K562 (cell line): ENCODE measurements at regions not wholly inside any gene's neighbourhood (a gene's known extent, or its start where the extent isn't known, plus 50 kb on each side); places are given as distances from the start of the nearest gene placed in this dataset.

Source experiments
- ATAC-seq: fragments of 200-7000 bp; cut with Tn5 transposase; 3 replicates; pipeline ENCODE4 v1.9.1; 2020; ENCODE audit warnings: moderate library complexity
- BruUV-seq: library from RNA; stranded (reverse); fragments of 400-500 nt; replicated peaks from 2 replicates; lab custom pipeline; 2021; lab: Mats Ljungman, UMichigan
- CTCF ChIA-PET: fragments of 300-600 bp; formaldehyde crosslinking; extraction: SDS; loops from one replicate; lab custom pipeline; 2021; ENCODE audit warnings: low intra/inter-chr PET ratio; lab: Yijun Ruan, JAX
- POLR2A ChIA-PET: fragments of 300-600, 350-650 bp; sonication (Branson Sonifier 250); formaldehyde crosslinking; extraction: SDS; loops from one replicate; lab custom pipeline; 2021; ENCODE audit warnings: antibody characterized with exemption, inconsistent platforms; lab: Yijun Ruan, JAX
- DNase-seq, 4 experiments: peaks; one replicate each; pipeline versions ENCODE4 v3.0.0 to v3.0.0-alpha.2; 2011 to 2018; ENCODE audit warnings: low spot score in 3 of 4, mixed read lengths in 3 of 4; ENCODE audit errors: extremely low read depth in 1 of 4
- FAIRE-seq: peaks from 2 replicates; lab custom pipeline; 2011; peaks lifted over from hg19 to GRCh38; lab: Jason Lieb, UNC
- H2AFZ ChIP-seq: 2 replicates; pipeline ENCODE4 v1.6.0; 2011; ENCODE audit warnings: low read depth, low read length, control low read depth, inconsistent platforms
- H3K27ac ChIP-seq: fragments of 200-600 bp; 3 replicates; pipeline ENCODE4 v1.8.0; 2011; ENCODE audit warnings: low read depth, mild to moderate bottlenecking, control low read depth, inconsistent platforms, low read length, moderate library complexity, mixed read lengths; ENCODE audit errors: extremely low read depth
- H3K27me3 ChIP-seq, 2 experiments: fragments of 300-600 bp in 1 of 2; 2 replicates in 1 of 2; 3 replicates in 1 of 2; pipeline versions ENCODE4 v1.6.0 to v1.8.0; 2011; ENCODE audit warnings: inconsistent platforms in 2 of 2, low read length in 2 of 2, mild to moderate bottlenecking in 1 of 2, mixed read lengths in 1 of 2, moderate library complexity in 1 of 2; ENCODE audit not compliant: control insufficient read depth in 2 of 2, insufficient read depth in 2 of 2
- H3K36me3 ChIP-seq: fragments of 300-600 bp; 3 replicates; pipeline ENCODE4 v1.8.0; 2011; ENCODE audit warnings: mild to moderate bottlenecking, low read length, inconsistent platforms; ENCODE audit not compliant: control insufficient read depth, insufficient read depth
- H3K4me1 ChIP-seq, 2 experiments: fragments of 200-600 bp in 1 of 2; replicated peaks in 1 of 2; 2 replicates in 1 of 2; 3 replicates in 1 of 2; pipeline versions ENCODE4 v1.5.1 to v1.8.0; 2011; ENCODE audit warnings: inconsistent platforms in 2 of 2, low read length in 2 of 2, mild to moderate bottlenecking in 1 of 2, mixed read lengths in 1 of 2, moderate library complexity in 1 of 2; ENCODE audit not compliant: control insufficient read depth in 2 of 2, insufficient read depth in 2 of 2
- H3K4me2 ChIP-seq: 2 replicates; pipeline ENCODE4 v1.6.1; 2011; ENCODE audit warnings: low read length, control low read depth, inconsistent platforms, mixed read lengths; ENCODE audit not compliant: insufficient read depth
- H3K4me3 ChIP-seq: fragments of 200-600 bp; sonication (generic), shearing (Covaris generic); 2 replicates; pipeline ENCODE4 v1.5.1; 2016; ENCODE audit warnings: control low read depth, inconsistent platforms
- H3K79me2 ChIP-seq: fragments of 200-600 bp; 3 replicates; pipeline ENCODE4 v1.8.0; 2011; ENCODE audit warnings: low read length, inconsistent platforms; ENCODE audit not compliant: control insufficient read depth, insufficient read depth
- H3K9ac ChIP-seq, 2 experiments: 2 replicates each; pipeline versions ENCODE4 v1.6.0 to v1.6.1; 2011; ENCODE audit warnings: low read depth in 2 of 2, low read length in 2 of 2, control low read depth in 1 of 2, inconsistent platforms in 1 of 2, mild to moderate bottlenecking in 1 of 2, mixed read lengths in 1 of 2; ENCODE audit not compliant: insufficient read depth in 1 of 2
- H3K9me1 ChIP-seq: one replicate; pipeline ENCODE4 v1.6.0; 2011; ENCODE audit warnings: inconsistent platforms, mild to moderate bottlenecking, low read length, moderate library complexity; ENCODE audit not compliant: control insufficient read depth, insufficient read depth
- H3K9me3 ChIP-seq: replicated peaks from 2 replicates; pipeline ENCODE4 v1.5.1; 2011; ENCODE audit warnings: low read depth, low read length, inconsistent platforms; ENCODE audit not compliant: control insufficient read depth, insufficient read depth
- H4K20me1 ChIP-seq: replicated peaks from 2 replicates; pipeline ENCODE4 v1.6.1; 2011; ENCODE audit warnings: low read length, inconsistent platforms, mixed read lengths; ENCODE audit not compliant: control insufficient read depth, insufficient read depth
- ARNT ChIP-seq, 2 experiments: fragments of 450-650 bp; IDR thresholded peaks; 2 replicates each; pipeline ENCODE4 v1.6.1; 2016; ENCODE audit warnings: mild to moderate bottlenecking in 1 of 2
- BCOR ChIP-seq: fragments of 450-650 bp; IDR thresholded peaks from 2 replicates; pipeline ENCODE4 v1.6.1; 2016
- BHLHE40 ChIP-seq: IDR thresholded peaks from 2 replicates; pipeline ENCODE4 v1.6.1; 2011; ENCODE audit warnings: low read length, improper control_type of control experiment
- BRD9 ChIP-seq: fragments of 450-650 bp; IDR thresholded peaks from 2 replicates; pipeline ENCODE4 v1.6.1; 2018; ENCODE audit warnings: low read depth; ENCODE audit not compliant: partially characterized antibody
- ELK1 ChIP-seq: sonication (generic); formaldehyde crosslinking; IDR thresholded peaks from 2 replicates; pipeline ENCODE4 v1.8.1; 2022; ENCODE audit warnings: missing genetic modification reagents
- HDAC6 ChIP-seq: IDR thresholded peaks from 2 replicates; pipeline ENCODE4 v1.6.1; 2012; ENCODE audit warnings: low read depth, mild to moderate bottlenecking, control low read depth, inconsistent platforms, low read length, moderate library complexity
- HMBOX1 ChIP-seq: sonication (generic); IDR thresholded peaks from 2 replicates; pipeline ENCODE4 v1.6.1; 2016
- HNRNPH1 ChIP-seq: fragments of 200-400 bp; formaldehyde crosslinking; optimal IDR thresholded peaks from 2 replicates; pipeline ENCODE3; 2017; ENCODE audit warnings: low read depth, mild to moderate bottlenecking, low read length, moderate library complexity
- HNRNPL ChIP-seq: fragments of 200-400 bp; formaldehyde crosslinking; IDR thresholded peaks from 2 replicates; pipeline ENCODE4 v1.6.1; 2017; ENCODE audit warnings: low read depth, mild to moderate bottlenecking, low read length
- MECOM ChIP-seq: fragments of 250-450 bp; sonication (Bioruptor Pico); IDR thresholded peaks from 2 replicates; pipeline ENCODE4 v1.8.0; 2022; ENCODE audit warnings: inconsistent platforms
- MIER1 ChIP-seq: fragments of 450-650 bp; IDR thresholded peaks from 2 replicates; pipeline ENCODE4 v1.6.1; 2016; ENCODE audit warnings: antibody characterized with exemption, mild to moderate bottlenecking, low read depth
- MTA3 ChIP-seq: fragments of 450-650 bp; formaldehyde crosslinking; IDR thresholded peaks from 2 replicates; pipeline ENCODE4 v1.6.1; 2017; ENCODE audit warnings: mild to moderate bottlenecking, borderline replicate concordance
- MXD1 ChIP-seq: fragments of 250-450 bp; sonication (Bioruptor Pico); IDR thresholded peaks from 2 replicates; pipeline ENCODE4 v1.8.0; 2021; ENCODE audit warnings: borderline replicate concordance, mild to moderate bottlenecking, moderate library complexity; ENCODE audit not compliant: poor library complexity, severe bottlenecking
- NFE2 ChIP-seq: IDR thresholded peaks from 2 replicates; pipeline ENCODE4 v1.6.1; 2014; ENCODE audit warnings: antibody characterized with exemption, low read depth
- POLR2A ChIP-seq: fragments of 450-650 bp; conservative IDR thresholded peaks from 2 replicates; pipeline ENCODE4 v1.6.1; 2016
- POLR3A ChIP-seq: IDR thresholded peaks from 2 replicates; pipeline ENCODE4 v1.6.1; 2011; ENCODE audit warnings: borderline replicate concordance, mild to moderate bottlenecking, moderate library complexity; ENCODE audit not compliant: insufficient read length, insufficient read depth; ENCODE audit errors: extremely low read depth
- RBM14 ChIP-seq: fragments of 200-400 bp; formaldehyde crosslinking; IDR thresholded peaks from 2 replicates; pipeline ENCODE4 v1.6.1; 2018; ENCODE audit warnings: low read depth, mild to moderate bottlenecking, low read length, moderate library complexity, borderline replicate concordance; ENCODE audit not compliant: insufficient read depth
- SLC30A9 ChIP-seq: fragments of 250-450 bp; sonication (Bioruptor Pico); IDR thresholded peaks from 2 replicates; pipeline ENCODE4 v1.8.0; 2022; ENCODE audit warnings: mild to moderate bottlenecking, moderate library complexity
- ZNF316 ChIP-seq: fragments of 450-650 bp; IDR thresholded peaks from 2 replicates; pipeline ENCODE4 v1.6.1; 2016
- ZNF551 ChIP-seq: fragments of 250-450 bp; sonication (Bioruptor Pico); IDR thresholded peaks from 2 replicates; pipeline ENCODE4 v1.5.0; 2021; ENCODE audit warnings: mild to moderate bottlenecking, moderate library complexity
- WGBS: fragments of 100-300 bp; shearing (Covaris generic); methylation state at CpG from one replicate; pipeline ENCODE4 v1.1.6; 2016; ENCODE audit warnings: low coverage, mixed read lengths; ENCODE audit not compliant: insufficient coverage; ENCODE audit errors: missing lambda C conversion rate; 5-methylcytosine and 5-hydroxymethylcytosine counted together
- in situ Hi-C: fragments of 300-500 bp; cut with MboI; formaldehyde crosslinking; loops from 4 replicates; pipeline ENCODE4 v1.15.0; 2018; ENCODE audit warnings: inconsistent platforms, mixed read lengths
- intact Hi-C: fragments of 100-400 bp; cut with micrococcal nuclease; formaldehyde crosslinking; loops from 2 replicates; pipeline ENCODE4 v1.14.2; 2022
- TF ChIP-seq, protein P1 (sequence below): fragments of 250-450 bp; sonication (Bioruptor Pico); IDR thresholded peaks from 2 replicates; pipeline ENCODE4 v1.4.0; 2020; ENCODE audit warnings: mild to moderate bottlenecking, moderate library complexity

- intact Hi-C loops (no loop called here), in situ Hi-C loops (loop anchor here (25.0 kb wide), 1 partner anchor 492 kb away; no protein-coding TSS in a partner anchor)
- H3K4me2 ChIP-seq: no peak overlapping the region
- POLR2A ChIA-PET: no interaction called here
- no peaks in the 10 kb centered on the region for H4K20me1 ChIP-seq
- no peak overlapping the region for H3K27ac ChIP-seq
- no peaks in the 10 kb centered on the region for H3K4me1 ChIP-seq
- no peak overlapping the region for H3K4me3 ChIP-seq
- H3K27me3 ChIP-seq: no peaks in the 10 kb centered on the region
- H3K9me1 ChIP-seq: no peaks in the 10 kb centered on the region
- H3K36me3 ChIP-seq: no peaks in the 10 kb centered on the region
- ATAC-seq (no peak), DNase-seq (no peak), FAIRE-seq (no peak)
- no peak overlapping the region for H3K9ac ChIP-seq
- H3K79me2 ChIP-seq: no peaks in the 10 kb centered on the region
- 3% methylated on average over 5 of the region's 5 CpGs for WGBS
- H3K9me3 ChIP-seq: no peaks in the 10 kb centered on the region
- CTCF ChIA-PET: no interaction called here
- H2AFZ ChIP-seq: no peak overlapping the region
- no TSS peak for BruUV-seq
- TF ChIP-seq POLR2A: no peak
- no peak for TF ChIP-seq HMBOX1
- TF ChIP-seq BRD9: no peak
- no peak for TF ChIP-seq HNRNPH1
- no peak for TF ChIP-seq NFE2
- TF ChIP-seq ZNF551 (CRISPR knock-in tag): no peak
- TF ChIP-seq MTA3: no peak
- TF ChIP-seq MXD1: no peak
- no peak for TF ChIP-seq SLC30A9 (CRISPR knock-in tag)
- no peak for TF ChIP-seq MIER1
- no peak for TF ChIP-seq HDAC6
- TF ChIP-seq RBM14: no peak
- TF ChIP-seq, protein P1, sequence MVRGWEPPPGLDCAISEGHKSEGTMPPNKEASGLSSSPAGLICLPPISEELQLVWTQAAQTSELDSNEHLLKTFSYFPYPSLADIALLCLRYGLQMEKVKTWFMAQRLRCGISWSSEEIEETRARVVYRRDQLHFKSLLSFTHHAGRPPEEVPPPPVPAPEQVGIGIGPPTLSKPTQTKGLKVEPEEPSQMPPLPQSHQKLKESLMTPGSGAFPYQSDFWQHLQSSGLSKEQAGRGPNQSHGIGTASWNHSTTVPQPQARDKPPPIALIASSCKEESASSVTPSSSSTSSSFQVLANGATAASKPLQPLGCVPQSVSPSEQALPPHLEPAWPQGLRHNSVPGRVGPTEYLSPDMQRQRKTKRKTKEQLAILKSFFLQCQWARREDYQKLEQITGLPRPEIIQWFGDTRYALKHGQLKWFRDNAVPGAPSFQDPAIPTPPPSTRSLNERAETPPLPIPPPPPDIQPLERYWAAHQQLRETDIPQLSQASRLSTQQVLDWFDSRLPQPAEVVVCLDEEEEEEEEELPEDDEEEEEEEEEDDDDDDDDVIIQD (CRISPR knock-in tag): no peak
- TF ChIP-seq ZNF316: peak; percentile 58
- no peak for TF ChIP-seq HNRNPL
- no peak for TF ChIP-seq ARNT (IDR thresholded peaks at IDR 0.05)
- no peak for TF ChIP-seq POLR3A
- no peak for TF ChIP-seq MECOM (CRISPR knock-in tag)
- 0 out of 2 replicates have a peak, but pooled peaks have one; percentile 16 for TF ChIP-seq BHLHE40
- TF ChIP-seq BCOR: no peak
- no peak for TF ChIP-seq ELK1 (CRISPR knock-in tag)
Observed at GRCh38 chr16:76670125-76670857, 393.1 kb downstream of the CNTNAP4 start.
